GM04504 (cell line): ENCODE measurements at regions not wholly inside any gene's neighbourhood (a gene's known extent, or its start where the extent isn't known, plus 50 kb on each side); places are given as distances from the start of the nearest gene placed in this dataset.
"Not testable (repeated sequence)": the region's sequence is repeated elsewhere in the genome, so short reads cannot be mapped to it uniquely, and the experiment has no call there.

Source experiments
- DNase-seq: peaks from one replicate; pipeline ENCODE4 v3.0.0-alpha.2; 2012; ENCODE audit warnings: low read depth

DNA sequence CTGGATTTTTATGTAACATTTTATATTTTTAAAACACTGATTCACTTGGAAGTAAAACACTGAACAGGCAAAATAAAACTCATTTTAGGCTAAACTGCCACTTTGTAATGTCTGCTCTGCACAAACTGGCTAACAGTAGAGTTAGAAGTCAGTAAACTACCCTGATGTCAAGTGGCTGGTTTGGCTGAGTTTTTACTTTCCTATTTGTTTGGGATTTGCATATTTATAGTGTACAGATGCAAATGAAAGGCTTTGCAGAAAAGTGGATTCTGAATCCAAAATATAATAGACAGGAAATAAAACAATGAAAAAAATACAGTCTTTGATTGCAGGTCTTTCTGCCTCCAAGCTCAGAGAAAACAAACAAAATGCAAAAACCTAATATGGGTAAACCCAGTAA is 213.1 kb downstream of the CDH26 start:
- no peak for DNase-seq

GRCh38 chr20:60171738-60172137 is 213.5 kb downstream of the CDH26 start:
- DNase-seq = no peak

- no peak for DNase-seq
Observed at GRCh38 chr20:60172346-60172984, 214.2 kb downstream of the CDH26 start.

DNA sequence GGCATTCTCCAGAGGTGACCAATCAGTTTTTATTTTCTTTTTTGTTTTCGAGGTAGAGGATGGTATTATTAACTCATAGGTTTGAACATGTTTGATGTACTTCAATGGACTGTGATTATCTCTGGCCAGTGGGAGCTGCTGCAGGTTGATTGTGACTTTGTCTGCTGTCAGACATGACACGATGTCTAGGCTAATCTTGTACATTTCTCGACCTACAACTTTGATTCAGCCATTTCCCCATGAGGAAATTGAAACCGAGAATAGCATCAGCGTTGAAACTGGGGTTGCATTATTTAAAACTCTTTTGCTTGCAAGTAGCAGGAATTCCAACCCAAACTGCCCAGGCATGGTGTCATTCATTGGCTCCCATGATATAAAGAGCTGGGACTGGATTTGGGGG is 218.9 kb downstream of the CDH26 start:
- DNase-seq = no peak

GRCh38 chr20:60180986-60181385 is 222.8 kb downstream of the CDH26 start:
- no peak for DNase-seq

DNA sequence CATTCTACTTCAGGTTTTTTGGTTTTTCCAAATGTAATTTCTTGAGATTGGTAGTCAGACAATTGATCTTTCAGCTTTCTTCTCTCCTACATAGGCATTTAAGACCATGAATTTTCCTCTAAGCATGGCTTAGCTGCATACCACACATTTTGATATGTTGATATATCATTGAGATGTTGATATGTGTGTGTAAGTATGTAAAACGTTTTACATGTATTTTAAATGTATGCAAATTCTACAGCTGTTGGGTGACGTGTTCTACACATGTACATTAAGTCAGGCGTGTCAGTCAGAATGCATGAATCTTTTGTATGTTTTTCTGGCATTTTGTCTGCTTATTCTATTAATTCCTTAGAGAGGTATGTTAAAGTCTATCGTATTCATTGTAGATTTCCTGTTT is 228.2 kb downstream of the CDH26 start:
- DNase-seq = no peak

GRCh38 chr20:60187683-60188082 is 229.5 kb downstream of the CDH26 start:
- DNase-seq = no peak

- DNase-seq = no peak
Observed at GRCh38 chr20:60191014-60191413, 232.8 kb downstream of the CDH26 start.

DNA sequence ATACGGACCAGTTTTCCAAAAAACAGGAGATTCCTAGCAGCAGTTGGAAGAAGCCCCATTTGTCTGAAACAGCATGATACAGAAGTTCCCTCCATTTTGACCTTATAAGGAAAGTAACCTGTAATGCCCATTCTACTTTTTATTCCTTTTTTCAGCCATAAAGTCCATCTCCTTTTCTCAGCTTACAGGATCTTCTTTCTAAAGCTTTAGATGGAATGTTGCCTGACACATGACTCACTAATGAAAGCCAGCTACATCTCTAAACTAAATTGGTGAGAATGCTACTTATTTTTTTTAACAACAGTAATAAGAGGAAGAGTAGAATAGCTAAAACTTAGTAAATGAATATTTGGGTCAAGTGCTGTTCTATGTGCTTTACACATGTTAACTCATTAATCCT is 234.1 kb downstream of the CDH26 start:
- DNase-seq = no peak

DNA sequence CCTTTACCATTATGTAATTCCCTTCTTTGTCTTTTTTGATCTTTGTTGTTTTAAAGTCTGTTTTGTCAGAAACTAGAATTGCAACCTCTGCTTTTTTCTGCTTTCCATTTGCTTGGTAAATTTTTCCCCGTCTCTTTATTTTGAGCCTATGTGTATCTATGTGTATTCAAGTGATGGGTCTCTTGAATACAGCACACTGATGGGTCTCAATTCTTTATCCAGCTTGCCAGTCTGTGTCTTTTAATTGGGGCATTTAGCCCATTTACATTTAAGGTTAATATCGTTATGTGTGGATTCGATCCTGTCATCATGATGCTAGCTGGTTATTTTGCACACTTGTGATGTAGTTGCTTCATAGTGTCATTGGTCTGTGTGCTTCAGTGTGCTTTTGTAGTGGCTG is 240.9 kb downstream of the CDH26 start:
- not testable (repeated sequence) for DNase-seq

DNA sequence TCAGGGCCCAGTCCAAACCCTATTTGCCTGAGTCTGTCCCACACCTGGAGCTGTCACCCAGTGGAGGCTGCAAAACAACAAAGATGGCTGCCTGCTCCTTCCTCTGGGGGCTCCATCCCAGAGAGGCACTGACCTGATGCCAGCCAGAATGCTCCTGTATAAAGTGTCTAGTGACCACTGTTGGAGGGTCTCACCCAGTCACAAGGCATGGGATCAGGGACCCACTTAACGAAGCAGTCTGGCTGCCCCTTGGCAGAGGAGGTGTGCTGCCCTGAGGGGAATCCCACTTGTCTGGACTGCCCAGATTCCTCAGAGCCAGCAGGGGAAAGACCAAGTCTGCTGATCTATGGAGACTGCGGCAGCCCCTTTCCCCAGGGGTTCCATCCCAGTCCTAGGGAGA is 241.6 kb downstream of the CDH26 start:
- DNase-seq = no peak

DNA sequence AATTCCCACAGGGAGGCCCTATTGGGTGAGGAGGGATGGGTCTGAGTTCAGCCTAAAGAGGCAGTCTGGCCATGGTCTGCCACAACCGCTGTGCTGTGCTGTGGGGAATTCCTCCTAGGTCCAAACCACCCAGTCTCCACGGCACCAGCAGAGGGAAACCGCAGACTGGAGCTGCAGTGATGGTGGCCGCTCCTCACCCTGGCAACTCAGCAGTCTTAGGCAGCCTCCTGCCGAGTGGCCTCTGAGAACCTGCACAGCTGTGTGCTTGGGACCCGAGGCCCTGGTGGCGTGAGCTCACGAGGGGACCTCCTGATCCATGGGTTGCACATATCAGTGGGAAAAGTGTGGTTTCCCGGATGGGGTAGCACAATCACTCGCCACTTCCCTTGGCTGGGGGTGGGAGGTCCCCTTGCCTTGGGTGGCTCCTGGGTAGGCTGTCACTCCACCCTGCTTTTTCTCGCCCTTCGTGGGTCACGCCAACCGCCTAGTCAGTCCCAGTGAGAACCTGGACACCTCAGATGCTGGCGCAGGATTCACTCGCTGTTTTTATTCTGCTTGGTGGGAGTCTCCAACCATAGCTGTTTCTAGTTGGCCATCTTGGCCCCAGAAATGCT is 242.2 kb downstream of the CDH26 start:
- DNase-seq = no peak

GRCh38 chr20:60201198-60201835 is 243.1 kb downstream of the CDH26 start:
- no peak for DNase-seq

GRCh38 chr20:60202046-60202445 is 243.8 kb downstream of the CDH26 start:
- DNase-seq = no peak

DNA sequence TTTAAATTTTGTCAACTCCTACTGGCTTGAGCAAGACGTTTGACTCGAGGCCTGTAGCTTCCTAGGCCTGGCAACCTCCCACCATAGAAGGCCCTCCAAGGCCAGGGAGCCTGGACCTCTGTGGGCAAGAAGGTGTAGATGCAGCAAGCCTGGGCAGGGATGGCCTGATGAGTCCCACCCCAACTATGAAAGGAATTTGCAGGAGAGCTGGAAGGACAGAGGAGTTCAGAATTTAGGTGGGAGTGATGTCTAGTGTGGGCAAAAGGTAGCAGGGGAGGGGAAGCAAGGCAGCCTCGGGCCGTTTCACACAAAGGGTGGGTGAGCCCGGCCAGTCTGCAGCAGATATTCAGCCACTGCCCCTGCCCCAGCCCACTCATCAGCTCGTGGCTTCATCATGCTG is 245.2 kb downstream of the CDH26 start:
- no peak for DNase-seq

DNA sequence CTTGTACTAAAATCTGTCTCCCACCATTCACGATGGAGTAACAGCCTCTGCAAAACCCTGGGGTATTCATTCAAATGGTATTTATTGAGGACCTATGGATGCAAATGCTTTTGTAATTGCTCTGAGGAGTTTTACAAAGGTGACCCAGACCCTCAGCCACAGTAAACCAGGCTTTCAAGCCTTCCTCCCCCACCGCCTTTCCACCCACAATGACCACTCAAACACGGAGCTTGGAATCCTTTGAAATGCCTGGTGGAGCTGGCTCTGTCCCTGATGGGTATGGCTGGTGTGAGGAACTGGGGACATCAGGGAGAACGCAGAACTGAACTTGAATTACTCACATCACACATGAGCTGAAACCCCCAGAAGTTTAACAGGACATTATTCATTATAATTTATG is 246.4 kb downstream of the CDH26 start:
- DNase-seq = no peak

DNA sequence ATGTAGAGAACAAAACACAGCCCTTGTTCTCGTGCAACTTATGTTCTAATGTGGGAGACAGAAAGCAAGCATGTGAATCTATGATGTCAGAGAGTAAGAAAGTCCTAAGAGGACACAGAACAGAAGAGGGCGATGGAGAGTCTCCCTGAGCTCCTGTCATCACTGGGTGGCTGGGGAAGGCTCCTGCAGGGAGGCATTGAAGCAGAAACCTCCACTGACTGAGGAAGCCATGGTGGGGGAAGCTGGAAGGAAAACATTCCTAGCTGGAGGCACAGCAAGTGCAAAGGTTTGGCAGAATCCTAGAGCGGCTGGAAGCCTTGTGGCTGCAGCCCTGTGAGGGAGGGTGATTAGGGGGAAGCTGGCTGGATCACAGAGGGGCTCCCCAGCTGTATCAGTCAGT is 248.0 kb downstream of the CDH26 start:
- DNase-seq = peak; percentile 13

DNA sequence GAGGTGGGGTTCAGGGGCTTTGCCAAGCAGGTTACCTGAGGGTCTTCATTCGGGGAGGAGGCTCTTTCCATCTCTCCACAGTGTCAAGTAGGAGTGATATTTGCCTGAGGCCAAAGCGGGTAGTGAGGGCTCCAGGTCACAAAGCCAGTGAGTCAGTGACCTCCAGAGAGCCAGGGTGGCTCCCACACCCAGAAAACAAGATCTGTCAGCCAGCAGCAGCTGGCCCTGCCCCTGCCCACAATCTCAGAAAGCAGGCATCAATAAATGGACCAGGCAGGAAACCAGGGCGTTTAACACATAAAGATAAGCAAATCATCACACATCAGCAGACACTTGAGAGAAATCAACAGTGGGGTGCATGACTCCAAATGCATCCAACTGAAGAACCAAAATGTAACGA is 250.8 kb downstream of the CDH26 start:
- no peak for DNase-seq

DNA sequence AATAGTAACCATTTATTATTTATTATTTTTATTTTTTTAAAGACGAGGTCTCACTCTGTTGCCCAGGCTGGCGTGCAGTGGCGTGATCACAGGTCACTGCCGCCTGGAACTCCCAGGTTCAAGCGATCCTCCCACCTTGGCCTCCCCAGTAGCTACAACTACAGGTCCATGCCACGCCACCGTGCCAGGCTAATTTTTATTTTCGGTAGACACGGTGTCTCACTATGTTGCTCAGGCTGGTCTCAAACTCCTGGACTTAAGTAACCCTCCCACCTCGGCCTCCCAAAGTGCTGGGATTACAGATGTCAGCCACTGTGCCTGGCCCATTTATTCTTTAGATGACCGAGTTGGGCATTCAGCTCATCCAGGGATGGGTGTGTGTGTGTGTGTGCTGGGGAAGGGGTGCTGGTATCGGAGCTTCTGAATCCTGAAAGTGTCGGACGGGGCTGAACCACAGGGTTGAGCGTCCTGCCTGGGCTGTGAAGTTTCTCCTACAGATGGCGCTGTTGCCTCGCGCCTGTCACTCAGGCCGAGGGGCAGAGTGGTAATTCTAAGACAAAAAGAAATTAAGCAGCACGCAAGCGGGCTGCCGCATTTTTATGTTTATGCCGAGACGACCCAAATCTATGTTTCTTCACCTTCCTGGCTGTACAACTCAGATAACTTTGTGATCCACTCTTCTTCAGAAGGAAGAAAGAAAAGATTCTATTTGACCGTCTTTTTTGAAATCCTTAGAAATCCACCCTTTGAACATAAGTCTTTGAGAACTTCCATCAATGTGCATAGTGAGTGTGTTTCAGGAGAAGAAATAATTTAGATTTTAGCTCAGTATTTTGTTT is 252.8 kb downstream of the CDH26 start:
- DNase-seq = peak; percentile 23

- DNase-seq = no peak
Observed at GRCh38 chr20:60211618-60212463, 253.6 kb downstream of the CDH26 start.

- no peak for DNase-seq
Observed at GRCh38 chr20:60212695-60213094, 254.5 kb downstream of the CDH26 start.
